ENCODE measurements at regions not wholly inside any gene's neighbourhood (a gene's known extent, or its start where the extent isn't known, plus 50 kb on each side); places are given as distances from the start of the nearest gene placed in this dataset.

DNA sequence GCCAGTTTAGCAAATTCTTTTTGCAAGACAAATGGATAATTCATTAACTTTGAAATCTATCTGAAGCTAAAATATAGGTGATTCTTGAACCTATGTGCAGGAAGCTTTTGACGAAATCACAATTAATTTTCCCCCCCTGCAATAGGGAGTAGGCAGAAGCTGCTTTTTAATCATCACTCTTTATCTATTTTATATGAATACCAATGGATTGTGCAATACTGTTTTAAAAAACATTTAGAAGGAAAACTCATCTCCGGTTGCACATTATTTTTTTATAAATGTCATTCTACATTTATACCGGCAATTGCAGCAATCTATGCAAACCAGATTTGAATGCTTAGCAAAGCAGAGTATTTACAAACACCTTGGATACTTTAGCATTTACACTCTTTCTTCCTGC, 121.1 kb upstream of the TMCO5A start:
- H3K36me3 ChIP-seq (ENCODE audit: control insufficient read depth in 2 of 2, insufficient read depth in 2 of 2, low read length in 2 of 2) = no peaks in the 10 kb centered on the region
- H3K27me3 ChIP-seq (ENCODE audit: control insufficient read depth in 2 of 2, insufficient read depth in 2 of 2, low read length in 2 of 2) = no peaks in the 10 kb centered on the region
- H3K27ac ChIP-seq (ENCODE audit: low read depth in 2 of 2, low read length in 2 of 2) = no peak overlapping the region
- H3K9ac ChIP-seq (ENCODE audit: low read depth in 1 of 2, low read length in 2 of 2) = no peak overlapping the region
- H3K4me1 ChIP-seq (ENCODE audit: control insufficient read depth in 2 of 2, insufficient read depth in 2 of 2, low read length in 2 of 2) = no peaks in the 10 kb centered on the region
- H3K4me3 ChIP-seq (ENCODE audit: low read length in 2 of 2) = no peak overlapping the region
- no peaks in the 10 kb centered on the region for H3K9me3 ChIP-seq (ENCODE audit: control insufficient read depth in 2 of 2, low read length in 2 of 2)

GRCh38 chr15:37814847-37815515, 119.5 kb upstream of the TMCO5A start:
- H3K27ac ChIP-seq (ENCODE audit: low read depth in 2 of 2, low read length in 2 of 2) = no peak overlapping the region
- no peaks in the 10 kb centered on the region for H3K36me3 ChIP-seq (ENCODE audit: control insufficient read depth in 2 of 2, insufficient read depth in 2 of 2, low read length in 2 of 2)
- H3K27me3 ChIP-seq (ENCODE audit: control insufficient read depth in 2 of 2, insufficient read depth in 2 of 2, low read length in 2 of 2) = no peaks in the 10 kb centered on the region
- no peak overlapping the region for H3K9ac ChIP-seq (ENCODE audit: low read depth in 1 of 2, low read length in 2 of 2)
- no peaks in the 10 kb centered on the region for H3K9me3 ChIP-seq (ENCODE audit: control insufficient read depth in 2 of 2, low read length in 2 of 2)
- H3K4me3 ChIP-seq (ENCODE audit: low read length in 2 of 2) = no peak overlapping the region
- H3K4me1 ChIP-seq (ENCODE audit: control insufficient read depth in 2 of 2, insufficient read depth in 2 of 2, low read length in 2 of 2) = no peaks in the 10 kb centered on the region

DNA sequence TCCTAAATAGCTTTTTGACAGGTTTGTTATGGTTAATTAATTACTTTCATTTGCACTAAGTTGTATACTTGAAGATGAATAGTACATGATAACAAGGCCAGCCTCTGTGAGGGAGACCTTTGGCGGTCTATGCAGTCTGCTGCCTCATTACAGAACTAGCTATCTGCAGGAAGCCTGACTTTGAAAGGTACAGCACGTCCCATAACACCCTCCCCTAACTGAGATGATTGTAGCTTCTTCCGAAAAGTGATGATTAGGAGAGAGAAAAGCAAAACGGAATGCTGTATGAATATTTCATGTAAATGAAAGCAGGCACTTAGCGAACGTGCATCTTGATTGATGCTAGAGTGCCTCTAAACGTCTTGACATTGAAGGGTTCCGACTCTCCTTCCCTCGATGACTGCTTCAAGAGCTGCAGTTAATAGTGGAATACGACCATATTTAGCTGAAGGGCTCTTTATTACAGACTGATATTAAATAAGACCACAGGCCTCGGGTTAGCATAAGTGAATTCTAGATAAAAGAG, 116.2 kb upstream of the TMCO5A start:
- H3K4me1 ChIP-seq (ENCODE audit: control insufficient read depth in 2 of 2, insufficient read depth in 2 of 2, low read length in 2 of 2) = no peaks in the 10 kb centered on the region
- H3K9ac ChIP-seq (ENCODE audit: low read depth in 1 of 2, low read length in 2 of 2) = no peak overlapping the region
- H3K36me3 ChIP-seq (ENCODE audit: control insufficient read depth in 2 of 2, insufficient read depth in 2 of 2, low read length in 2 of 2) = no peaks in the 10 kb centered on the region
- H3K4me3 ChIP-seq (ENCODE audit: low read length in 2 of 2) = no peak overlapping the region
- no peaks in the 10 kb centered on the region for H3K27me3 ChIP-seq (ENCODE audit: control insufficient read depth in 2 of 2, insufficient read depth in 2 of 2, low read length in 2 of 2)
- H3K27ac ChIP-seq (ENCODE audit: low read depth in 2 of 2, low read length in 2 of 2) = no peak overlapping the region
- no peaks in the 10 kb centered on the region for H3K9me3 ChIP-seq (ENCODE audit: control insufficient read depth in 2 of 2, low read length in 2 of 2)

- Histone ChIP-seq H3K36me3 (ENCODE audit: control insufficient read depth in 2 of 2, insufficient read depth in 2 of 2, low read length in 2 of 2) (no peaks in the 10 kb centered on the region), H3K4me3 (ENCODE audit: low read length in 2 of 2) (no peak overlapping the region), H3K9me3 (ENCODE audit: control insufficient read depth in 2 of 2, low read length in 2 of 2) (no peaks in the 10 kb centered on the region), H3K4me1 (ENCODE audit: control insufficient read depth in 2 of 2, insufficient read depth in 2 of 2, low read length in 2 of 2) (no peaks in the 10 kb centered on the region), H3K27me3 (ENCODE audit: control insufficient read depth in 2 of 2, insufficient read depth in 2 of 2, low read length in 2 of 2) (no peaks in the 10 kb centered on the region), H3K9ac (ENCODE audit: low read depth in 1 of 2, low read length in 2 of 2) (no peak overlapping the region), H3K27ac (ENCODE audit: low read depth in 2 of 2, low read length in 2 of 2) (no peak overlapping the region)
These were observed 115.2 kb upstream of the TMCO5A start for GRCh38 chr15:37819191-37819590.

GRCh38 chr15:37820380-37821128, 113.9 kb upstream of the TMCO5A start:
- no peaks in the 10 kb centered on the region for H3K9me3 ChIP-seq (ENCODE audit: control insufficient read depth in 2 of 2, low read length in 2 of 2)
- no peaks in the 10 kb centered on the region for H3K27me3 ChIP-seq (ENCODE audit: control insufficient read depth in 2 of 2, insufficient read depth in 2 of 2, low read length in 2 of 2)
- no peaks in the 10 kb centered on the region for H3K36me3 ChIP-seq (ENCODE audit: control insufficient read depth in 2 of 2, insufficient read depth in 2 of 2, low read length in 2 of 2)
- H3K4me3 ChIP-seq (ENCODE audit: low read length in 2 of 2) = no peak overlapping the region
- no peaks in the 10 kb centered on the region for H3K4me1 ChIP-seq (ENCODE audit: control insufficient read depth in 2 of 2, insufficient read depth in 2 of 2, low read length in 2 of 2)
- H3K9ac ChIP-seq (ENCODE audit: low read depth in 1 of 2, low read length in 2 of 2) = no peak overlapping the region
- no peak overlapping the region for H3K27ac ChIP-seq (ENCODE audit: low read depth in 2 of 2, low read length in 2 of 2)

- Histone ChIP-seq H3K27ac (ENCODE audit: low read depth in 2 of 2, low read length in 2 of 2) (no peak overlapping the region), H3K27me3 (ENCODE audit: control insufficient read depth in 2 of 2, insufficient read depth in 2 of 2, low read length in 2 of 2) (no peaks in the 10 kb centered on the region), H3K36me3 (ENCODE audit: control insufficient read depth in 2 of 2, insufficient read depth in 2 of 2, low read length in 2 of 2) (no peaks in the 10 kb centered on the region), H3K9me3 (ENCODE audit: control insufficient read depth in 2 of 2, low read length in 2 of 2) (no peaks in the 10 kb centered on the region), H3K4me3 (ENCODE audit: low read length in 2 of 2) (no peak overlapping the region), H3K4me1 (ENCODE audit: control insufficient read depth in 2 of 2, insufficient read depth in 2 of 2, low read length in 2 of 2) (no peaks in the 10 kb centered on the region), H3K9ac (ENCODE audit: low read depth in 1 of 2, low read length in 2 of 2) (no peak overlapping the region)
These were observed 110.7 kb upstream of the TMCO5A start for GRCh38 chr15:37823601-37824275.

DNA sequence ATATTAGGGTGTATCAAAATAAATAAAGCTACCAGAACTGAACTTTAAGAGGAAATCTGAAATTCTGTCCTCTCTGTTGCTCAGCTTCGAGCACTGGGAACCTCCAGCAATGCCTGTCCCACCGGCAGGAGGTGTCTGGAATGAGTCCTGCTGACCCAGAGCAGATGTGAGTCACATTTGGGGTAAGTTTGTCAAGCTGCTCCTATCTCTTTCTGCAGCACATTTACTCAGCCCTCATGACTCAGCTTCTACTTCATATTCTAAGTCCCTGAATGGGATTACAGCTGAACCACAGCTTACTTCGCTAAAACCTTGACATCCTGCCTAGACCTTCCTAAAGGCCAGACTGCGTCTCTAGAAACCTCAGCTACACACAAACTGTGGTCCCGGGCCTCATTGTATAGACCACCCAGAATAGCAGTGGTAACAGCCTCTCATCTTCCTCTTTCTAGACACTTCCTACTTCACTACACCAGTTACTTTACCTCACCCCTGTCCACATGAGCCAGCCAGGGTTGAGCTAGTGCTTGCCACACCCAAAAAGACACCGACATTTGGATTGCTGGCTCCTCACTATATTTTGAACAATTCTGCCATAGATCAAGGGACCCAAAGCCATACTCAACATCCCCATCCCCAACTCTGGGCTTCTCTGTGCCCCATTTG, 109.6 kb upstream of the TMCO5A start:
- H3K4me1 ChIP-seq (ENCODE audit: control insufficient read depth in 2 of 2, insufficient read depth in 2 of 2, low read length in 2 of 2) = no peaks in the 10 kb centered on the region
- no peaks in the 10 kb centered on the region for H3K36me3 ChIP-seq (ENCODE audit: control insufficient read depth in 2 of 2, insufficient read depth in 2 of 2, low read length in 2 of 2)
- H3K9me3 ChIP-seq (ENCODE audit: control insufficient read depth in 2 of 2, low read length in 2 of 2) = no peaks in the 10 kb centered on the region
- no peaks in the 10 kb centered on the region for H3K27me3 ChIP-seq (ENCODE audit: control insufficient read depth in 2 of 2, insufficient read depth in 2 of 2, low read length in 2 of 2)
- H3K27ac ChIP-seq (ENCODE audit: low read depth in 2 of 2, low read length in 2 of 2) = no peak overlapping the region
- no peak overlapping the region for H3K9ac ChIP-seq (ENCODE audit: low read depth in 1 of 2, low read length in 2 of 2)
- no peak overlapping the region for H3K4me3 ChIP-seq (ENCODE audit: low read length in 2 of 2)

- Histone ChIP-seq H3K27ac (ENCODE audit: low read depth in 2 of 2, low read length in 2 of 2) (no peak overlapping the region), H3K36me3 (ENCODE audit: control insufficient read depth in 2 of 2, insufficient read depth in 2 of 2, low read length in 2 of 2) (no peaks in the 10 kb centered on the region), H3K4me1 (ENCODE audit: control insufficient read depth in 2 of 2, insufficient read depth in 2 of 2, low read length in 2 of 2) (no peaks in the 10 kb centered on the region), H3K4me3 (ENCODE audit: low read length in 2 of 2) (no peak overlapping the region), H3K9me3 (ENCODE audit: control insufficient read depth in 2 of 2, low read length in 2 of 2) (no peaks in the 10 kb centered on the region), H3K9ac (ENCODE audit: low read depth in 1 of 2, low read length in 2 of 2) (no peak overlapping the region), H3K27me3 (ENCODE audit: control insufficient read depth in 2 of 2, insufficient read depth in 2 of 2, low read length in 2 of 2) (no peaks in the 10 kb centered on the region)
These were observed 97.2 kb upstream of the TMCO5A start for GRCh38 chr15:37837276-37837675.

- H3K4me3 ChIP-seq (ENCODE audit: low read length in 2 of 2) = no peak overlapping the region
- H3K27me3 ChIP-seq (ENCODE audit: control insufficient read depth in 2 of 2, insufficient read depth in 2 of 2, low read length in 2 of 2) = no peaks in the 10 kb centered on the region
- H3K4me1 ChIP-seq (ENCODE audit: control insufficient read depth in 2 of 2, insufficient read depth in 2 of 2, low read length in 2 of 2) = no peaks in the 10 kb centered on the region
- no peaks in the 10 kb centered on the region for H3K9me3 ChIP-seq (ENCODE audit: control insufficient read depth in 2 of 2, low read length in 2 of 2)
- no peak overlapping the region for H3K27ac ChIP-seq (ENCODE audit: low read depth in 2 of 2, low read length in 2 of 2)
- no peaks in the 10 kb centered on the region for H3K36me3 ChIP-seq (ENCODE audit: control insufficient read depth in 2 of 2, insufficient read depth in 2 of 2, low read length in 2 of 2)
- H3K9ac ChIP-seq (ENCODE audit: low read depth in 1 of 2, low read length in 2 of 2) = no peak overlapping the region
These were observed 86.7 kb upstream of the TMCO5A start for GRCh38 chr15:37847776-37848175.

DNA sequence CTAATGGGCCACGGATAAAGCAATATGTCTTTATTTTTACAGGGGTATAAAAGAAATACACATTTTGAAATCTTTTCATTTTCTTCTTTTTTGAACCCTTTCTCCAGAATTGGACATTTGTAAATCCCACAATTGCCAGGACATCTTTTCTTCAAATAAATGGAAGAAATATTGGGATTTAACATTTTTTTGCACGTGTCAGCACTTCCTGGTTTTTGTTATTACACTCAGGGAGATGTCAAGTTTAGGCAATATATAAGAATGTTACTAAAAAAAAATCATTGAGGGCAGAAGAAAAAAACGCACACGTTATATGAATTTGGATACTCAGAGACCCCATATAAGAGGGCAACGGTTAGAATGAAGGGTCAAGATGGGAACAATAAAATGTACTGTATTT, 78.3 kb upstream of the TMCO5A start:
- Histone ChIP-seq H3K9ac (ENCODE audit: low read depth in 1 of 2, low read length in 2 of 2) (no peak overlapping the region), H3K9me3 (ENCODE audit: control insufficient read depth in 2 of 2, low read length in 2 of 2) (no peaks in the 10 kb centered on the region), H3K4me3 (ENCODE audit: low read length in 2 of 2) (no peak overlapping the region), H3K4me1 (ENCODE audit: control insufficient read depth in 2 of 2, insufficient read depth in 2 of 2, low read length in 2 of 2) (no peaks in the 10 kb centered on the region), H3K27me3 (ENCODE audit: control insufficient read depth in 2 of 2, insufficient read depth in 2 of 2, low read length in 2 of 2) (no peaks in the 10 kb centered on the region), H3K36me3 (ENCODE audit: control insufficient read depth in 2 of 2, insufficient read depth in 2 of 2, low read length in 2 of 2) (no peaks in the 10 kb centered on the region), H3K27ac (ENCODE audit: low read depth in 2 of 2, low read length in 2 of 2) (no peak overlapping the region)

Data from mucosa of rectum (tissue), 2 donors.